ENCODE measurements at regions not wholly inside any gene's neighbourhood (a gene's known extent, or its start where the extent isn't known, plus 50 kb on each side); places are given as distances from the start of the nearest gene placed in this dataset.

DNA sequence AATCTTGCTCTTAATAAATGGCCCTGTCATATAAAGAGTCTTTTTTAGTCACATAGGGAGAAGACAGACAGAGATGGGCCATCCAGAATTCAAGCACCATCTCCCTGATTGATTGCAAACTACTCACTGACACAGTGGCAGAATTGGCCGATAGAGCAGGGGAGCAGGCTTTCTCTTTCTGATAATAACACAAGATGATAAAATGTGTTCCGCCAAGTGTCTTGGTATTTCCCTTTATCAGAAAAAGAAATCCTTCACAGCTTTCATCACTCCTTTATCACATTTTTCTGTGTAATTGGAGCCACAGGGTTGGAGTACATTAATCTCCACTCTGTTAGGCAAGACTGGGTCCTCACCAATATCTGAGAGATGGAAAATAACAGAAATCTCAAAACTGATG, 406.0 kb downstream of the TMEM135 start:
- no peak for DNase-seq
- TF ChIP-seq GATA1 (IDR thresholded peaks at IDR 0.05; ENCODE audit: low read depth, low read length) = no peak
- TF ChIP-seq POLR2A (IDR thresholded peaks at IDR 0.05; ENCODE audit: low read length) = no peak

DNA sequence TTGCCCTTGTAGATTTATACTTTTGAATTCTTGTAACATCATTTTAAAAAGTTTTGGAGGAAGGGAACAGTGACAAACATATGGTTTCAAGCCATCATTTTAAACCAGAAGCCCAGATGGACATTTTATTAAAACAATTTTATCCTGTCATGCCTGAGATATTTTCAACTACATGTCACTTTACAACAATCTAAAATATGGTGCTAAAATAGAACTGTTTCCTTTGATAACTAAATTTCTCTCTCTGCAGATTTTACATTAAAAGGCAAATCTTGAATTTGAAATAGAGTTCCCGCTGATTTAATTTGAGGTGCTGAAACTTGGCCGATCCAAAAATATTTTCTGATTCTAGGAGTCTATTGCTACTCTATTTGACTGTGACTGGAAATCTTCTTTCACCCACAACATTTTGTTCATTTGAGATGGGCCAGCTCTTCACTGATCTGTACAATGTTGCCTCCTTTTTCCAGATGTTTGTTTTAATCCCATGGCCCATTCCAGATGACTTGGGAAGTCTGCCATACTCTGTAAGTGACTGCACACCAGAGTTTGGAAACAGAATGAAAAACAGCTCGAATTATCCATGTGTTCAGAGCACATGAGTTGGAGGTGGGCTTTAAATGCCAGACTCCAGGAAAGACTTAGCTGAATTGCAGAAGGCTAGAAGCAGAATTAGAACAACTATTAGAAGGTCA, 402.5 kb downstream of the TMEM135 start:
- DNase-seq = no peak
- TF ChIP-seq POLR2A (IDR thresholded peaks at IDR 0.05; ENCODE audit: low read length) (no peak), GATA1 (IDR thresholded peaks at IDR 0.05; ENCODE audit: low read depth, low read length) (no peak)

DNA sequence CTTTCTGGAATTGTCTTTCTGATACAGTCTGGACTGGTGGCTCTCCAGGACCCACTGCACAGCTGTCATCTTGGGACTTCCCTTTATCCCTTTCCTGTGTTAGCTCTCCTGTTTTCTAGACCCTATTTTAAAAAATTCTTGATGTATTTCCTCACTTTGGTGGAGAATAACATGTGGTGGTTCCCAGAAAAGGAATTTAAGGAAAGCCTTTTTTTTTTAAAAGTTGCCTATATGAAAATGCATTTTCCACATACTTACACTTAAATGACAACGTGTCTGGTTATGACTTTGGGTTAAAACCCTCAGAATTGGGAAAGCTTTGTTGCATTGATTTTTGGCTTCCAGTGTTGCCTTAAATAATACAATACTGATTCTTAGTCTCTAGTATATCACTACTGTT, 400.7 kb downstream of the TMEM135 start:
- TF ChIP-seq GATA1 (IDR thresholded peaks at IDR 0.05; ENCODE audit: low read depth, low read length) (no peak), POLR2A (IDR thresholded peaks at IDR 0.05; ENCODE audit: low read length) (no peak)
- DNase-seq = no peak

DNA sequence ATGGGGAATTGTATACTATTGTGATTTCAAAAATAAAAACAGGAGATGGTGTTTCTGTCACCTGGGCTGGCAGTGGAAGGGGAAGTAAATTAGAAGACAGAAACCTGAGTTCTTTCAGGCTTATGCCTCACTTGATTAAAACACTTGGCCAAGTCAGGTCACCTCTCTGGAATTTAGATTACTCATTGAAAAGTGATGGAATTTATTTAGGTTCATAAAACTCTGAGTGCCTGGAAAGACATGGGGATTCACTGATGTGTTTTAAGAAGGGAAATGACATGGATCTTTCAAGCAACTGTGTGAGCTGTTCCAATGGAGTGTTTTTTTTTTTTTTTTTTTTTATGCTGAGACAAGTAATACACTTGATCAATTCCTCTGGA, 400.1 kb downstream of the TMEM135 start:
- no peak for DNase-seq
- TF ChIP-seq POLR2A (IDR thresholded peaks at IDR 0.05; ENCODE audit: low read length) = no peak
- no peak for TF ChIP-seq GATA1 (IDR thresholded peaks at IDR 0.05; ENCODE audit: low read depth, low read length)

DNA sequence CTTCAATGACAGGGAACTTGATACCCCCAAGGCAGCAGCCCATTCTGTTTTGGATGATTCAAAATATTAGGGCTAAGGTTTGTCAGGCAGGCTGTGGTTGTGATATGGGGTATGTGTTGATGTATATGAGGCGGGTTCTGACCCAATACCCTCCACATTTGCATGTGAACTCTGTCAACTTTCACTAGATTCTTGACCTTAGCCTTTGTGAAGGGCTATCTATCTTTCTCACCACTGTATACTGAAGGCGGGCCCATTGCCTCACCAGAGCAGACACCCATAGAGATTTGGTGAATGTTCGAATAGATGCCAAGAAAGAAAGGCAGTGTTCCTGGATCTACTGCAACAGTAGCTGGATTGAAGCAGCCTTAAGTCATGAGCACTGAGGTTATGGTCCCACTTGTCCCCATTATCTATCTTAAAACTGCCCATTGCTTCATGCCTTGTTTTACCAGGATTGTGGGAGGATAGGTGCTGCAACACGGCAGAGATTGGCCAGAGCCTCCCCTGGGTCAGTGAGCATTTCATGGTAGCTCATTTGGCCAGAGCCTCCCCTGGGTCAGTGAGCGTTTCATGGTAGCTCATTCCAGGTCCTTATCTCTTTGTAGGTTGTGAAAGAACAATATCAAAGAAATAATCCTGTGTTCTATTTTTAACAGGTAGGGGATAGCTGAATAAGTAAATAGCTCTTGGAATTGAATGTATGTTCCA, 399.6 kb downstream of the TMEM135 start:
- DNase-seq = no peak

DNA sequence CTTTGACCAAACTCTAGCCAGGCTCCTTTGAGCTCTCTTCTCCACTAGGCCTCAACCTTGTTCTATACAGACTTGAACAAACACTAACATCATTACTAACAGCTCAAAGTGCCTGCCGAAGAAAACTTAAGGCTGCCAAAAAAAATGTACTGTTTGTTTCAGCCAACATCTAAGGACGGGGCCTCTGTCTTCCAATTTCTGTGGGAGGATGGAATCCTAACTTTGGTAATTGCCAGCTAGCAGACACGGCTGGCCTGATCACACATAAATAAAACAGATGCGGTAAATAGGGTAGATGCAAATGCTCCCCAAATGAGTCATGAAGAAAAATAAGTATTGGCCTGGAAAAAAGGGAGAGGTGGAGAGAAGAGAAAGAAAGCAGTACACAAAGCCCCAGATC, 394.3 kb downstream of the TMEM135 start:
- TF ChIP-seq POLR2A (IDR thresholded peaks at IDR 0.05; ENCODE audit: low read length) (no peak), GATA1 (IDR thresholded peaks at IDR 0.05; ENCODE audit: low read depth, low read length) (no peak)
- DNase-seq = no peak

More for the DNA sequence above, 399.6 kb downstream of the TMEM135 start:
- TF ChIP-seq POLR2A (IDR thresholded peaks at IDR 0.05; ENCODE audit: low read length) (no peak), GATA1 (IDR thresholded peaks at IDR 0.05; ENCODE audit: low read depth, low read length) (no peak)

DNA sequence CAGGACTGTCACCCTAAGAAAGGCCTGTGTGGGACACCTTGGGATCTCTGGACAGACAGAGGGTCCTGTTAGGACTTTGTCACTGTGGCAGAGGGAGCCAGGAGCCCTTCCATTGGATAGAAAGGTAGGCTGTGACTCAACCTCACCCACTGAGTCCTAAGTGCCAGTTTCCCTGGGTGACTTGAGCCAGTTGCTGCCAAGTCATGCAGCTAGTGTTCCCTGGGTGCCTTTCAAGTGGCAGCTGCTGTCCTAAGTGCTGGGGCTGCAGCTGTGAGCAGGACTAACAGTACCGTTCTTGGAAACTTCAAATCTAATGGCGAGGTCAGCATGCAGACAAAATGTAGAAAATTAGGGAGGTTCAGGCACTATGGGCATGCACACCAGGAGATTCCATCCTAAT, 393.7 kb downstream of the TMEM135 start:
- DNase-seq = no peak
- TF ChIP-seq POLR2A (IDR thresholded peaks at IDR 0.05; ENCODE audit: low read length) (no peak), GATA1 (IDR thresholded peaks at IDR 0.05; ENCODE audit: low read depth, low read length) (no peak)

DNA sequence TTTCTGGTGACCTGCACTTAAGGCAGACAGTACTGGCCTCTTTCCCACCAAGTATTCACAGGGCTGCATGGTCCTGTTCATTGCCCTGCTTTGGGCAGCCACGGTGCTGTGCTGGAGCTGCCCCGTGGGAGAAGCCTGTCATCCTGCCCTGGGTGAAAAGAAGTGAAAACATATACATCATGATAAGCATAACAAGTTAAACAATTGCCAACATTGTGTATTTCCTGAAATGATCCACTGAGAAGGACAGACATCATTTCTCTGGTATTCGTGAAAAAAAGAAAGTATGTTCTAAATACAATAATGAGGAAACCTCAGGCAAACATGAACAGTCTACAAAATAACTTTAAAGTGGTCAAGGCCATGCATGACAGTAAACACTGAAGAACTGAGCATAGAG, 393.1 kb downstream of the TMEM135 start:
- TF ChIP-seq GATA1 (IDR thresholded peaks at IDR 0.05; ENCODE audit: low read depth, low read length) (no peak), POLR2A (IDR thresholded peaks at IDR 0.05; ENCODE audit: low read length) (no peak)
- no peak for DNase-seq

DNA sequence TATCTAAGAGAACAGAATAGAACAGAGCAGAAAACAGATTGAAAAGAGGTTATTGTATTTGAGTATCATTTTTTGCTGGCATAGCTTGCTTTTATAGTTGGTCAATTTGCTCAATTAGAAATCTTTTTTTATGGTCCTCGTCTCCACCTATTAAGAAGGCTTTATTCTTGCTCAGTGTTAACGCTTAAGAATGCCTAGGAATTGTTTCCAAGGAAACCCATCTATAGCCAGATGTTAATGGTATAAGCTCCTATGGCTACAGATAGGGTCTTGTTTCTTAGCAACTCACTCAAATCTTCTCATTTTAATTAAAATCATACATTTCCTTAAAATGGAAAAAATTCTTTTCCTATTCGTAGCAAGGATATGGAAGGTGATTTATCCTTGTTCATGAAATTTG, 392.3 kb downstream of the TMEM135 start:
- no peak for DNase-seq
- TF ChIP-seq POLR2A (IDR thresholded peaks at IDR 0.05; ENCODE audit: low read length) (no peak), GATA1 (IDR thresholded peaks at IDR 0.05; ENCODE audit: low read depth, low read length) (no peak)

DNA sequence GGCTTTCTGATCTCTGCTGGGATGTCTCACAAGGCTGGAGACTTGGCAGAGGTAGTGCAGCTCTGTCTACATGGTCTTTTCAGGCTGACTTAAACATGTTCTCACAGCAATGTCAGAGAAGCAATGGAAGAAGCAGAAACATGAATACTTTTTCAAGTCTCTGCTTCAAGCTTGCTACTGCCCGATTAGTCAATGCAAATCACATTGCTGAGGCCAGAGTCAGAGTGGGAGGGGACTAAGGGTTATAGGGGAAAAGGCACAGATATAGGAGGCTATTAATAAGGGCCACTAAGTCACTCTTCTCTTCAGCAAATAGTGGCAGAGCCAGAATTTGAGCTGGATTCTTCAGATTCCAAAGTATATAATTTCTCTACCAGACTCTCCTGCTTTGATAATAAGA, 390.5 kb downstream of the TMEM135 start:
- DNase-seq = no peak
- TF ChIP-seq GATA1 (IDR thresholded peaks at IDR 0.05; ENCODE audit: low read depth, low read length) (no peak), POLR2A (IDR thresholded peaks at IDR 0.05; ENCODE audit: low read length) (no peak)

DNA sequence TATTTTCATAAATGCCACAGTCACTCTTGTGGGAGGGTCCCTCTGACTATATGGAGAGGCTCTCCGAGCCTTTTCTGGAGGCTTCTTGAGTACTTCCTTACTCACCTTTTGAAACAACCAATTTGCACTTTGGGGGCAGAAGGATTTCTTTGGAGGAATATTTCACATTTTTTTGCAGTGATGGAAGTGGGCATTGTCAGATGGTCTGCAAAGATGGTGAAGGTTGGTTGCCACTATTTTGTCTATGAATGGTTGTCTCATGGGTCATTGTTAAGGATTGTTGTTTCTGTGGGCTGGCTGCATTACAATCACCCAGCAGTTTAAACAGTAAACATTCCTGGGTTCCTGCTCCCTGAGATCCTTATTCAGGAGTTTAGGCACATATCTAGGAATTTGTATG, 388.2 kb downstream of the TMEM135 start:
- no peak for DNase-seq
- no peak for TF ChIP-seq GATA1 (IDR thresholded peaks at IDR 0.05; ENCODE audit: low read depth, low read length)
- no peak for TF ChIP-seq POLR2A (IDR thresholded peaks at IDR 0.05; ENCODE audit: low read length)

DNA sequence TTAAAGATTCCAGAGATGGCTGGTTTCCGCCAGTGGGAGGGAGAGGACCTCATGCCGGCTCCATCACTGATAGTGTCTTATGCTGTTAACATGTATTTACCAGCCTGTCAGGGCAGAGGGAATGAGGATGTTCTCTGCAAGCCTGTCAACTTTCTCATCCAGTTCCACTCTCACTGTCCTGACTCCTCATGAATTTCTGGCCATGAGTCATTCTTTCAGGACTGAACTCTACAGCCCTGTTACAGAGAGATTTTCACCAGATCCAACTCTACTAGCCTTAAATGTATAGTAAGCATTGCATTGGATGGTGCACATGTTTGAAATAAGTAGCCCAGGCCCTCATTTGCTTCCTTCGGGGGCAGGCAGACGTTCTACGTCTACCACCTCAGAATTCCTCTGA, 387.7 kb downstream of the TMEM135 start:
- TF ChIP-seq POLR2A (IDR thresholded peaks at IDR 0.05; ENCODE audit: low read length) (no peak), GATA1 (IDR thresholded peaks at IDR 0.05; ENCODE audit: low read depth, low read length) (no peak)
- no peak for DNase-seq

DNA sequence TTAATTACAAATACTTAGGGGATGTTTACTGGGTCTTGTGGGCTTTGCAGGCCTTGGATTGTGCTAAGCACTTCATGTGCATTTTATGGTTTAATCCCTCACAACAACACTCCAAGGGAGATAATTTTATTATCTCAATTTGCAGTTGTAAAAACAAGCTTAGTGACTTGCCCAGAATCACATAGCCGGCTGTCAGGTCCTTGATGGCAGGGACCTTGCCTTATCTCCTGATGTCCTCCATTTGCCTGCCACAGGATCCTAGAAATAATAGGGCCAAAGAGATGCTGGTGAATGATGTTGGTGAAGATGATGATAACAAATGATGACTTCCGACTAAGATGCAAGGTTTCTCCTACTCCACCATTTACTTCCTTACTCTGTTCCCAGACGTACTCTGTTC, 385.4 kb downstream of the TMEM135 start:
- TF ChIP-seq POLR2A (IDR thresholded peaks at IDR 0.05; ENCODE audit: low read length) (no peak), GATA1 (IDR thresholded peaks at IDR 0.05; ENCODE audit: low read depth, low read length) (no peak)
- DNase-seq = no peak

DNA sequence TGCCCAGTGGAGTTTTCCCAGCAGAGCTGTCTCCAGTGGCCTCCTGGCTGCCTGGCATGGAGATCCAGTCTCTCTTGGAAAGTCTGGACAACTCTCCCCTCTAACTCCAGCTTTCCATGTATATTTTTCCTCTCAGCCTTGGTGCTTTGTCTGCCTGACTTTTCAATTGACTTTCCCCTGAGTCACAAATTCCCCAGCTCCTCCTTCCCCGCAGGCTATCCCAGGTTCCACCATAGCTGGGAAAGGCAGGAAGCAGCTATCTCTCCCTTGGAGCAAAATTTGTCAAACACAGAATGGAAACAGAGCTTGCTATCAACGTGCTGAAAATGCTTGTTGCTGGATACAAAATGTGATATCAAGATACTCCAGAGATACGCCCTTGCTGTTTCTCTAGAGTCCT, 384.8 kb downstream of the TMEM135 start:
- TF ChIP-seq GATA1 (IDR thresholded peaks at IDR 0.05; ENCODE audit: low read depth, low read length) = no peak
- no peak for DNase-seq

DNA sequence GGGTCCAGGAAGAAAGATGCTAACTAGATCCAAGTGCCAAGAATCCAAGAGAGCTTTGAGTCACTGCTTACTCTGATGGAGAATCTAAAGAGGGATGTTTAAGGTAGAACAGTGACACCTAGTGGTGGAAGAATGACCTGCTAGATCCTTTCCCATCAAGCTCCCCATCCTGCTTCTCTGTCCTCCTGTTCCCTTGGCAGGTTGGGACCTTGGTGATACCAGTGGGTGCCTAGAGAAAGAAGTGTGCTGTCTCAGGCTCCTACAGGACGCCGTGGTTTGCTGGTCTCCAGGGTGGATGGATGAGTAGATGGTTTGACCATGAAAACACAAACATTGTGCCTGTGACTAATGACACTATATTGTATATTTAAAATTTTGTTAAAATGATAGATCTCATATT, 383.7 kb downstream of the TMEM135 start:
- no peak for TF ChIP-seq GATA1 (IDR thresholded peaks at IDR 0.05; ENCODE audit: low read depth, low read length)
- TF ChIP-seq POLR2A (IDR thresholded peaks at IDR 0.05; ENCODE audit: low read length) = no peak
- DNase-seq = peak; percentile 76 to 85

Data from erythroblast (primary cell).